ENCODE measurements at regions not wholly inside any gene's neighbourhood (a gene's known extent, or its start where the extent isn't known, plus 50 kb on each side); places are given as distances from the start of the nearest gene placed in this dataset.
"Not testable (repeated sequence)": the region's sequence is repeated elsewhere in the genome, so short reads cannot be mapped to it uniquely, and the experiment has no call there.

DNA sequence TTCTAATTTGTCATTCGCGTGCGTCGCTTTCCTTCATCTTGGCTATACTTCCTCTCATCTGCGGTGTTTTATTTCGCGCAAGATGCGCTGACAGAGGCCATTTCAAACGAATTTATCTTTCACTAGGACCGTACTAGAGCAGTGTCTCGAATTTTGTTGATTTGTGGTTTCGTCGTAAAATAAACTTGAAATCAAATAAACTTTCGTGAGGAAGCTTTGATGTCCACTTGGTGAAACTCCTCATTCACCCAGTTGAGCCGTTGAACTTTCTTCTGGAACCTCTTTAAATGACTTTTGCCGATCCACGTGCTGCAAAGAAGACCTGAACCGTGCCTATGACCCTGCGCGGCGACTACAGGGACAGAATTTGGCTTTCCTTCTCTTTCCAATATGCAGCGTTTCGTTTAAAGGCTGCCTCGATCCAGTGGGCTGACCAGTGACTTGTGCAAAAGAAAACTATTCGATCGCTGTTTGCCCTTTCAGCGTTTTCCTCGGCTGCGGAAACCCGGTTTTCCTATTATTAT lies 163.9 kb upstream of the PPP1R3A start:
- intact Hi-C loops (cut with DNase I) = no loop called here
- H3K27me3 ChIP-seq = peaks cover 0 to 54% (median 0%) of the 10 kb centered on the region in 4 donors
- no peak for TF ChIP-seq POLR2A (IDR thresholded peaks at IDR 0.05)
- TF ChIP-seq, protein P1, sequence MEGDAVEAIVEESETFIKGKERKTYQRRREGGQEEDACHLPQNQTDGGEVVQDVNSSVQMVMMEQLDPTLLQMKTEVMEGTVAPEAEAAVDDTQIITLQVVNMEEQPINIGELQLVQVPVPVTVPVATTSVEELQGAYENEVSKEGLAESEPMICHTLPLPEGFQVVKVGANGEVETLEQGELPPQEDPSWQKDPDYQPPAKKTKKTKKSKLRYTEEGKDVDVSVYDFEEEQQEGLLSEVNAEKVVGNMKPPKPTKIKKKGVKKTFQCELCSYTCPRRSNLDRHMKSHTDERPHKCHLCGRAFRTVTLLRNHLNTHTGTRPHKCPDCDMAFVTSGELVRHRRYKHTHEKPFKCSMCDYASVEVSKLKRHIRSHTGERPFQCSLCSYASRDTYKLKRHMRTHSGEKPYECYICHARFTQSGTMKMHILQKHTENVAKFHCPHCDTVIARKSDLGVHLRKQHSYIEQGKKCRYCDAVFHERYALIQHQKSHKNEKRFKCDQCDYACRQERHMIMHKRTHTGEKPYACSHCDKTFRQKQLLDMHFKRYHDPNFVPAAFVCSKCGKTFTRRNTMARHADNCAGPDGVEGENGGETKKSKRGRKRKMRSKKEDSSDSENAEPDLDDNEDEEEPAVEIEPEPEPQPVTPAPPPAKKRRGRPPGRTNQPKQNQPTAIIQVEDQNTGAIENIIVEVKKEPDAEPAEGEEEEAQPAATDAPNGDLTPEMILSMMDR (IDR thresholded peaks at IDR 0.05) = no peak
- peak overlapping the region; percentile 40 to 90 (median 82) for H3K4me3 ChIP-seq
- peaks cover 3 to 51% (median 5%) of the 10 kb centered on the region in 3 donors for H3K4me1 ChIP-seq
- DNase-seq = no peak
- no peaks in the 10 kb centered on the region for H3K36me3 ChIP-seq
- H3K9me3 ChIP-seq = no peaks in the 10 kb centered on the region
- WGBS, 2 donors = 11 to 12% methylated on average over 30 of the region's 30 CpGs
- peak overlapping the region; percentile 94 to 97 (median 96) for H3K27ac ChIP-seq

DNA sequence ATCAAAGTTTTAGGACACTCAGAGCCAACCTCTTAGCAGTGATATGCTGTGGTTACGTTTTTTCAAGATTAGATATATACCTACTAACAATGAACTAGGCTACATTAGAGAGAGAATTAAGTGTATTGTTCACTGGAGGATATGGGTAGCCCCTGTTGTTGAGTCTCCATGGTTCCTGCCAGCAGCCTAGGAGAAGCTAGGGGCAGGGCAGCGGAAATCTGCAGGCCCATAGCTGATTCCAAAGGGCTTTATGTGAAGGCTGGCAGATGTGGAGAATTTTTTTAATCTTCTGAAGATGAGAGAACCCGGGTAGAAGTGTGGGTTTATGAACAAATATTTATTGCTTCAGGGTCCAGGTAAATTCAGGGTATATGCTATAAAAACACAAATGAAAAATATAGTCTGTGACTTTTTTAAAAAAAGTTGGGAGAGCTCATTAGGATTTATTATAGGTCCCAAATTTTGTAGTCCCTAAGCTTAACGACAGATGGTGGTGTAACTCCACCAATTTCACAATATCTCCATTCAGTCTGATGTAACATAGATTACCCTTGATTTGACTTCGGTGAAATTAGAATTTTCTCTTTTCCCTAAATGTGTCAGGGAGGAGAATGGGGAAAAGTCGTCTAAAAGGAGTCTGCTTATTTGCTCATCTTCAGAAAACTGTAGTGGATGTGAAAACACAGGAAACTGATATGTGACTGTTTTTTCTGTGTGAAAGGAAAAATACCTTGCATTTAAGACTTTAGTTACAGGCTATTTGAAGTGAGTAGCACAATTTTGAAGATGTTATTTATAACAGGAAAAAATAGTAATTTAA lies 163.0 kb upstream of the PPP1R3A start:
- peaks cover 0 to 47% (median 0%) of the 10 kb centered on the region in 4 donors for H3K27me3 ChIP-seq
- H3K27ac ChIP-seq = peak overlapping the region in 2 of 4 donors; percentile 95 to 96
- no peak for DNase-seq
- peak overlapping the region in 3 of 4 donors; percentile 81 to 90 (median 82) for H3K4me3 ChIP-seq
- H3K36me3 ChIP-seq = no peaks in the 10 kb centered on the region
- 27 to 29% methylated on average over 6 of the region's 6 CpGs for WGBS, 2 donors
- peaks cover 2 to 45% (median 5%) of the 10 kb centered on the region in 3 donors for H3K4me1 ChIP-seq
- TF ChIP-seq, protein P1 (IDR thresholded peaks at IDR 0.05) = peak in 5 of 6 experiments; percentile 42 to 71 (median 47)
- TF ChIP-seq POLR2A (IDR thresholded peaks at IDR 0.05) = no peak
- no peaks in the 10 kb centered on the region for H3K9me3 ChIP-seq
- intact Hi-C loops (cut with DNase I) = no loop called here

DNA sequence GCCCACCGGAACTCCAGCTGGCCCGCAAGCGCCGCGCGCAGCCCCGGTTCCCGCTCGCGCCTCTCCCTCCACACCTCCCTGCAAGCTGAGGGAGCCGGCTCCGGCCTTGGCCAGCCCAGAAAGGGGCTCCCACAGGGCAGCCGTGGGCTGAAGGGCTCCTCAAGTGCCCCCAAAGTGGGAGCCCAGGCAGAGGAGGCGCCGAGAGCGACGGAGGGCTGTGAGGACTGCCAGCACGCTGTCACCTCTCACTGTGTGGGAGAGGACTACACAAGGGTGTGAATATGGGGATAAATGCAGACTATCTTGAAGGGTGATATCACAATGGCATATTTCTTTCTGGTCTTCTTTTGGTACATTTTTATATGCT lies 158.3 kb upstream of the PPP1R3A start:
- WGBS, 2 donors = 95 to 100% methylated on average over 4 to 5 of the region's 18 CpGs
- DNase-seq; H3K9me3 ChIP-seq; intact Hi-C loops (cut with DNase I); H3K36me3 ChIP-seq; H3K4me1 ChIP-seq; H3K27ac ChIP-seq; H3K4me3 ChIP-seq; H3K27me3 ChIP-seq: not testable (repeated sequence)

DNA sequence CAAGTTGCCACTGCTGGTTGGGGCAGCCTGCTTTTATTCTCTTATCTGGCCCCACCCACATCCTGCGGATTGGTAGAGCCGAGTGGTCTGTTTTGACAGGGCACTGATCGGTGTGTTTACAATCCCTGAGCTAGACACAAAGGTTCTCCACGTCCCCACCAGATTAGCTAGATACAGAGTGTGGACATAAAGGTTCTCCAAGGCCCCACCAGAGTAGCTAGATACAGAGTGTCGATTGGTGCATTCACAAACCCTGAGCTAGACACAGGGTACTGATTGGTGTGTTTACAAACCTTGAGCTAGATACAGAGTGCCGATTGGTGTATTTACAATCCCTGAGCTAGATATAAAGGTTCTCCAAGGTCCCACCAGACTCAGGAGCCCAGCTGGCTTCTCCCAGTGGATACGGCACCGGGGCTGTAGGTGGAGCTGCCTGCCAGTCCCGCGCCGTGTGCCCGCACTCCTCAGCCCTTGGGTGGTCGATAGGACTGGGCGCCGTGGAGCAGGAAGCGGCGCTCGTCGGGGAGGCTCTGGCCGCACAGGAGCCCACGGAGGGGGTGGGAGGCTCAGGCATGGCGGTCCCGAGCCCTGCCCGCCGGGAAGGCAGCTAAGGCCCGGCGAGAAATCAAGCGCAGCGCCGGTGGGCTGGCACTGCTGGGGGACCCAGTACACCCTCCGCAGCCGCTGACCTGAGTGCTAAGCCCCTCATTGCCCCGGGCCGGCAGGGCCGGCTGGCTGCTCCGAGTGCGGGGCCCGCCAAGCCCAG lies 157.8 kb upstream of the PPP1R3A start:
- DNase-seq; intact Hi-C loops (cut with DNase I); H3K36me3 ChIP-seq; H3K27ac ChIP-seq; H3K27me3 ChIP-seq; H3K9me3 ChIP-seq; H3K4me3 ChIP-seq; H3K4me1 ChIP-seq: not testable (repeated sequence)
- 93 to 95% methylated on average over 3 to 4 of the region's 38 CpGs for WGBS, 2 donors

DNA sequence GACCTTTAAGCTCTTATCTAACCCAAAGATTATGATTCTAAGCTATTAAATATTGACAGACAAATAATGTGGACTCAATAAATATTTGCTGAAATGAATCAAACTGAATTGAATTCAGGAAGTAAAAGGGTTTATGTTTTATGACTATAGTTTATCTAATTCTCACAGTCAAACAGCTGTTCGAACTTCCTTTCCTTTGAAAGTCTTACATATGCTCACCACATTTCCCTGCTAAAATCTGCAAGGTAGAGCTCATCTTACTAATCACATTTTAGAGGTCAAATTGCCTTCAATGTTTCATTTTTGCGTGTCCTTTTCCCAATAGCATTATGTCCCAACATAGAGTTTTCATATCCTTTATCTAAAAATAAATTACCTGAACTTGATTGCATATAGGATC lies 154.9 kb upstream of the PPP1R3A start:
- no peak for DNase-seq
- Histone ChIP-seq H3K9me3 (no peaks in the 10 kb centered on the region), H3K4me1 (no peaks in the 10 kb centered on the region), H3K36me3 (no peaks in the 10 kb centered on the region), H3K27me3 (no peaks in the 10 kb centered on the region), H3K27ac (no peak overlapping the region), H3K4me3 (no peak overlapping the region)
- WGBS, 2 donors = 61 to 72% methylated on average over 2 of the region's 2 CpGs
- intact Hi-C loops (cut with DNase I) = no loop called here
- TF ChIP-seq, protein P1 (IDR thresholded peaks at IDR 0.05) = no peak
- TF ChIP-seq POLR2A (IDR thresholded peaks at IDR 0.05) = no peak

DNA sequence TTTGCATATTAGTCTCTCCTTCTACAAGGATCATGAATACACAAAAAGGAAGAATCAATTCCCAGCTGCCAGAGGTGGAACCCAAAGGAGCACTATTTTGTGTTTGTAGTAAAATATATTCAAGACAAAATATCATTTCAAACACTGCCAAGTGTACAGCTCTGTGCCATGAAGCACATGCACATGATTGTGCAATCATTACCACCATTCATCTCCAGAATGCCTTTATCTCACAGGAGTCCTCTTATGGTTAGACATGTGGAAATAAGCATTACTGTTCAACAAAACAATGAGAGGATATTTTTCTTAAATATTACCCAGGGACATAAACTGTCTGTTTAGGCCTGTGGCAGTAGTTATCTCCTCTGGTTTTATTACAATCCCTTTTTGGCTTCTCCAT lies 151.4 kb upstream of the PPP1R3A start:
- Histone ChIP-seq H3K27ac (no peak overlapping the region), H3K4me3 (no peak overlapping the region), H3K36me3 (no peaks in the 10 kb centered on the region), H3K27me3 (no peaks in the 10 kb centered on the region), H3K4me1 (no peaks in the 10 kb centered on the region), H3K9me3 (no peaks in the 10 kb centered on the region)
- intact Hi-C loops (cut with DNase I) = no loop called here
- TF ChIP-seq, protein P1 (IDR thresholded peaks at IDR 0.05) = no peak
- TF ChIP-seq POLR2A (IDR thresholded peaks at IDR 0.05) = no peak
- DNase-seq = no peak

Measured in esophagus squamous epithelium (tissue), 5 donors.